Liver (tissue), 8 donors: ENCODE measurements at regions not wholly inside any gene's neighbourhood (a gene's known extent, or its start where the extent isn't known, plus 50 kb on each side); places are given as distances from the start of the nearest gene placed in this dataset.

Experiments
- DNase-seq: peaks from one replicate; pipeline ENCODE4 v3.0.0-alpha.2; 2017; ENCODE audit warnings: low spot score
- H3K27ac ChIP-seq, 2 donors: one replicate each; pipeline ENCODE4 v1.7.0; 2013; ENCODE audit warnings: inconsistent platforms in 2 of 2, low read length in 2 of 2, control low read depth in 1 of 2, low read depth in 1 of 2, mild to moderate bottlenecking in 1 of 2
- H3K27me3 ChIP-seq, 4 donors: one replicate each; pipeline versions ENCODE4 v1.6.1 to v1.7.0; 2013; ENCODE audit warnings: low read length in 3 of 4, inconsistent platforms in 1 of 4, mild to moderate bottlenecking in 1 of 4, moderate library complexity in 1 of 4; ENCODE audit not compliant: control insufficient read depth in 4 of 4, insufficient read depth in 4 of 4
- H3K36me3 ChIP-seq, 4 donors: one replicate each; pipeline versions ENCODE4 v1.6.1 to v1.7.0; 2013; ENCODE audit warnings: low read length in 3 of 4, mild to moderate bottlenecking in 3 of 4, low read depth in 1 of 4, moderate library complexity in 1 of 4; ENCODE audit not compliant: control insufficient read depth in 4 of 4, insufficient read depth in 3 of 4
- H3K4me1 ChIP-seq, 4 donors: one replicate each; pipeline versions ENCODE4 v1.6.1 to v1.7.0; 2013; ENCODE audit warnings: low read length in 3 of 4, mild to moderate bottlenecking in 3 of 4, moderate library complexity in 1 of 4; ENCODE audit not compliant: control insufficient read depth in 4 of 4, insufficient read depth in 4 of 4
- H3K4me3 ChIP-seq, 3 donors: one replicate each; pipeline versions ENCODE4 v1.6.1 to v1.7.0; 2013; ENCODE audit warnings: low read length in 3 of 3, control low read depth in 1 of 3, low read depth in 1 of 3, mild to moderate bottlenecking in 1 of 3
- H3K9ac ChIP-seq, 2 donors: one replicate each; pipeline ENCODE4 v1.7.0; 2013; ENCODE audit warnings: low read length in 2 of 2, mild to moderate bottlenecking in 2 of 2, moderate library complexity in 2 of 2, control low read depth in 1 of 2, low read depth in 1 of 2
- H3K9me3 ChIP-seq, 4 donors: one replicate each; pipeline versions ENCODE4 v1.6.1 to v1.7.0; 2013; ENCODE audit warnings: low read length in 3 of 4; ENCODE audit not compliant: control insufficient read depth in 4 of 4
- EGR1 ChIP-seq, 2 donors: IDR thresholded peaks; 2 replicates each; pipeline ENCODE4 v1.6.1; 2016 to 2018; ENCODE audit warnings: antibody characterized with exemption in 2 of 2, low read depth in 2 of 2
- FOXA1 ChIP-seq: IDR thresholded peaks from 2 replicates; pipeline ENCODE4 v1.6.1; 2016; ENCODE audit warnings: antibody characterized with exemption
- FOXA2 ChIP-seq: IDR thresholded peaks from 2 replicates; pipeline ENCODE4 v1.6.1; 2016; ENCODE audit warnings: antibody characterized with exemption
- GABPA ChIP-seq, 2 donors: IDR thresholded peaks in 1 of 2; conservative IDR thresholded peaks in 1 of 2; 2 replicates each; pipeline ENCODE4 v1.6.1; 2016; ENCODE audit warnings: antibody characterized with exemption in 2 of 2, mild to moderate bottlenecking in 1 of 2, moderate library complexity in 1 of 2
- HNF4G ChIP-seq: IDR thresholded peaks from 2 replicates; pipeline ENCODE4 v1.6.1; 2016; ENCODE audit warnings: antibody characterized with exemption
- JUND ChIP-seq, 2 donors: IDR thresholded peaks; 2 replicates each; pipeline ENCODE4 v1.6.1; 2016; ENCODE audit warnings: antibody characterized with exemption in 2 of 2
- NR2F2 ChIP-seq: IDR thresholded peaks from 2 replicates; pipeline ENCODE4 v1.6.1; 2016; ENCODE audit warnings: antibody characterized with exemption
- RAD21 ChIP-seq, 2 donors: IDR thresholded peaks; 2 replicates each; pipeline ENCODE4 v1.6.1; 2016; ENCODE audit warnings: antibody characterized with exemption in 2 of 2, mild to moderate bottlenecking in 2 of 2
- RXRA ChIP-seq, 2 donors: IDR thresholded peaks; 2 replicates each; pipeline ENCODE4 v1.6.1; 2017 to 2018; ENCODE audit warnings: antibody characterized with exemption in 2 of 2, mild to moderate bottlenecking in 1 of 2
- SP1 ChIP-seq: IDR thresholded peaks from 2 replicates; pipeline ENCODE4 v1.6.1; 2018; ENCODE audit warnings: antibody characterized with exemption, mild to moderate bottlenecking
- TAF1 ChIP-seq: conservative IDR thresholded peaks from 2 replicates; pipeline ENCODE4 v1.6.1; 2016; ENCODE audit warnings: antibody characterized with exemption, mild to moderate bottlenecking
- YY1 ChIP-seq: IDR thresholded peaks from 2 replicates; pipeline ENCODE4 v1.6.1; 2016; ENCODE audit warnings: antibody characterized with exemption, mild to moderate bottlenecking
- whole genome bisulfite sequencing: extraction: QIAGEN DNeasy Blood & Tissue Kit; methylation state at CpG from one replicate; pipeline ENCODE4 v1.1.7; 2013; 5-methylcytosine and 5-hydroxymethylcytosine counted together
- TF ChIP-seq, protein P1 (sequence below): IDR thresholded peaks from 2 replicates; pipeline ENCODE4 v1.6.1; 2016; ENCODE audit warnings: antibody characterized with exemption
- TF ChIP-seq, protein P2 (sequence below): IDR thresholded peaks from 2 replicates; pipeline ENCODE4 v1.6.1; 2016; ENCODE audit warnings: antibody characterized with exemption
- TF ChIP-seq, protein P3 (sequence below): IDR thresholded peaks from 2 replicates; pipeline ENCODE4 v1.6.1; 2016; ENCODE audit warnings: antibody characterized with exemption
- TF ChIP-seq, protein P4 (sequence below): fragments of 150-350 bp; IDR thresholded peaks from 2 replicates; pipeline ENCODE4 v1.5.1; 2017; ENCODE audit warnings: improper control_type of control experiment, low read depth, low read length; ENCODE audit not compliant: missing input control
- TF ChIP-seq, protein P5 (sequence below): IDR thresholded peaks from 2 replicates; pipeline ENCODE4 v1.6.1; 2016; ENCODE audit warnings: antibody characterized with exemption, mild to moderate bottlenecking
- donor health status: healthy.
- donor health status: healthy.
- donor health status: healthy.
- donor health status: healthy.
- donor health status: healthy.

DNA sequence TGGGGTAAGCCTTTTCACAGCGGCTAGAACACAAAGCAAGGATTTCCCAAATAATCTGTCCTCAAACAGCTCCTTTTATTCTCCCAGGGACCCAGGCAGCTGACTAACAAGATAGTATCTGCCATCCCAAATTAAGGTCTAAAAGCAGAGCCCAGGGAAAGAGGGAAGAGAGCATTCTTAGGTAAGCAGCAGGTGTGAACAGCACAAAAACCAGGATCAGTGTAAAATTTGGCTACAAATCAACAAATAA, 79.9 kb downstream of the RBMXL2 start:
- WGBS, result 82% methylated on average over 1 of the region's 1 CpG
- Histone ChIP-seq H3K27me3 (peaks cover 0 to 4% (median 0%) of the 10 kb centered on the region in 4 donors), H3K36me3 (no peaks in the 10 kb centered on the region), H3K9me3 (no peaks in the 10 kb centered on the region), H3K4me1 (peaks cover 0 to 1% (median 0%) of the 10 kb centered on the region in 4 donors), H3K27ac (no peak overlapping the region), H3K9ac (no peak overlapping the region), H3K4me3 (no peak overlapping the region)
- no peak for TF ChIP-seq SP1
- TF ChIP-seq RXRA (IDR thresholded peaks at IDR 0.05), result no peak
- TF ChIP-seq, protein P1, sequence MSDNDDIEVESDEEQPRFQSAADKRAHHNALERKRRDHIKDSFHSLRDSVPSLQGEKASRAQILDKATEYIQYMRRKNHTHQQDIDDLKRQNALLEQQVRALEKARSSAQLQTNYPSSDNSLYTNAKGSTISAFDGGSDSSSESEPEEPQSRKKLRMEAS, result no peak
- TF ChIP-seq FOXA1, result no peak
- no peak for TF ChIP-seq JUND (IDR thresholded peaks at IDR 0.05)
- no peak for TF ChIP-seq EGR1 (IDR thresholded peaks at IDR 0.05; ENCODE audit: low read depth in 2 of 2)
- TF ChIP-seq, protein P2, sequence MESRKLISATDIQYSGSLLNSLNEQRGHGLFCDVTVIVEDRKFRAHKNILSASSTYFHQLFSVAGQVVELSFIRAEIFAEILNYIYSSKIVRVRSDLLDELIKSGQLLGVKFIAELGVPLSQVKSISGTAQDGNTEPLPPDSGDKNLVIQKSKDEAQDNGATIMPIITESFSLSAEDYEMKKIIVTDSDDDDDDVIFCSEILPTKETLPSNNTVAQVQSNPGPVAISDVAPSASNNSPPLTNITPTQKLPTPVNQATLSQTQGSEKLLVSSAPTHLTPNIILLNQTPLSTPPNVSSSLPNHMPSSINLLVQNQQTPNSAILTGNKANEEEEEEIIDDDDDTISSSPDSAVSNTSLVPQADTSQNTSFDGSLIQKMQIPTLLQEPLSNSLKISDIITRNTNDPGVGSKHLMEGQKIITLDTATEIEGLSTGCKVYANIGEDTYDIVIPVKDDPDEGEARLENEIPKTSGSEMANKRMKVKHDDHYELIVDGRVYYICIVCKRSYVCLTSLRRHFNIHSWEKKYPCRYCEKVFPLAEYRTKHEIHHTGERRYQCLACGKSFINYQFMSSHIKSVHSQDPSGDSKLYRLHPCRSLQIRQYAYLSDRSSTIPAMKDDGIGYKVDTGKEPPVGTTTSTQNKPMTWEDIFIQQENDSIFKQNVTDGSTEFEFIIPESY, result no peak
- no peak for TF ChIP-seq FOXA2
- no peak for DNase-seq

DNA sequence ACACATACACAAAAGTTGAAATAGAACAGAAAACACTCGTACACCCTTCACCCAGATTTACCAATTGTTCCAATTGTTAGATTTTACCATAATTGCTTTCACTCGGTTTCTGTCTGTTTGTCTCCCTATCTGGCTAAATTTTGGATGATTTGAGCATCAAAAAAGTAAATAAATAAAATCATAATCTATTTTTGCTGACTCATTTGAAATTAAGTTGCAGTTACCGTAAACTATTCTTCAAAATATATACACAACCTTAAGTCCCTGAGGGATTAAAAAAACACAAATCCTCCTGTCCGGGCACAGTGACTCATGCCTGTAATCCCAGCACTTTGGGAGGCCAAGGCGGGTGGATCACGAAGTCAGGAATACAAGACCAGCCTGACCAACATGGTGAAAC, 81.3 kb upstream of the SYT9 start:
- Histone ChIP-seq H3K9me3 (no peaks in the 10 kb centered on the region), H3K36me3 (no peaks in the 10 kb centered on the region), H3K9ac (no peak overlapping the region), H3K27ac (no peak overlapping the region), H3K4me1 (peaks cover 0 to 1% (median 0%) of the 10 kb centered on the region in 4 donors), H3K4me3 (no peak overlapping the region), H3K27me3 (peaks cover 0 to 4% (median 0%) of the 10 kb centered on the region in 4 donors)
- DNase-seq, result no peak
- TF ChIP-seq, protein P1, result no peak
- TF ChIP-seq NR2F2, result no peak
- no peak for TF ChIP-seq SP1
- no peak for TF ChIP-seq RAD21 (IDR thresholded peaks at IDR 0.05)
- no peak for TF ChIP-seq EGR1 (IDR thresholded peaks at IDR 0.05; ENCODE audit: low read depth in 2 of 2)
- no peak for TF ChIP-seq GABPA (IDR thresholded peaks at IDR 0.05 in 1 of 2, conservative IDR thresholded peaks at IDR 0.05 in 1 of 2)
- TF ChIP-seq, protein P3, sequence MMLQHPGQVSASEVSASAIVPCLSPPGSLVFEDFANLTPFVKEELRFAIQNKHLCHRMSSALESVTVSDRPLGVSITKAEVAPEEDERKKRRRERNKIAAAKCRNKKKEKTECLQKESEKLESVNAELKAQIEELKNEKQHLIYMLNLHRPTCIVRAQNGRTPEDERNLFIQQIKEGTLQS, result no peak
- TF ChIP-seq TAF1, result no peak
- no peak for TF ChIP-seq FOXA2
- TF ChIP-seq, protein P2, result no peak
- no peak for TF ChIP-seq HNF4G
- TF ChIP-seq, protein P4, sequence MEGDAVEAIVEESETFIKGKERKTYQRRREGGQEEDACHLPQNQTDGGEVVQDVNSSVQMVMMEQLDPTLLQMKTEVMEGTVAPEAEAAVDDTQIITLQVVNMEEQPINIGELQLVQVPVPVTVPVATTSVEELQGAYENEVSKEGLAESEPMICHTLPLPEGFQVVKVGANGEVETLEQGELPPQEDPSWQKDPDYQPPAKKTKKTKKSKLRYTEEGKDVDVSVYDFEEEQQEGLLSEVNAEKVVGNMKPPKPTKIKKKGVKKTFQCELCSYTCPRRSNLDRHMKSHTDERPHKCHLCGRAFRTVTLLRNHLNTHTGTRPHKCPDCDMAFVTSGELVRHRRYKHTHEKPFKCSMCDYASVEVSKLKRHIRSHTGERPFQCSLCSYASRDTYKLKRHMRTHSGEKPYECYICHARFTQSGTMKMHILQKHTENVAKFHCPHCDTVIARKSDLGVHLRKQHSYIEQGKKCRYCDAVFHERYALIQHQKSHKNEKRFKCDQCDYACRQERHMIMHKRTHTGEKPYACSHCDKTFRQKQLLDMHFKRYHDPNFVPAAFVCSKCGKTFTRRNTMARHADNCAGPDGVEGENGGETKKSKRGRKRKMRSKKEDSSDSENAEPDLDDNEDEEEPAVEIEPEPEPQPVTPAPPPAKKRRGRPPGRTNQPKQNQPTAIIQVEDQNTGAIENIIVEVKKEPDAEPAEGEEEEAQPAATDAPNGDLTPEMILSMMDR, result no peak
- TF ChIP-seq, protein P5, sequence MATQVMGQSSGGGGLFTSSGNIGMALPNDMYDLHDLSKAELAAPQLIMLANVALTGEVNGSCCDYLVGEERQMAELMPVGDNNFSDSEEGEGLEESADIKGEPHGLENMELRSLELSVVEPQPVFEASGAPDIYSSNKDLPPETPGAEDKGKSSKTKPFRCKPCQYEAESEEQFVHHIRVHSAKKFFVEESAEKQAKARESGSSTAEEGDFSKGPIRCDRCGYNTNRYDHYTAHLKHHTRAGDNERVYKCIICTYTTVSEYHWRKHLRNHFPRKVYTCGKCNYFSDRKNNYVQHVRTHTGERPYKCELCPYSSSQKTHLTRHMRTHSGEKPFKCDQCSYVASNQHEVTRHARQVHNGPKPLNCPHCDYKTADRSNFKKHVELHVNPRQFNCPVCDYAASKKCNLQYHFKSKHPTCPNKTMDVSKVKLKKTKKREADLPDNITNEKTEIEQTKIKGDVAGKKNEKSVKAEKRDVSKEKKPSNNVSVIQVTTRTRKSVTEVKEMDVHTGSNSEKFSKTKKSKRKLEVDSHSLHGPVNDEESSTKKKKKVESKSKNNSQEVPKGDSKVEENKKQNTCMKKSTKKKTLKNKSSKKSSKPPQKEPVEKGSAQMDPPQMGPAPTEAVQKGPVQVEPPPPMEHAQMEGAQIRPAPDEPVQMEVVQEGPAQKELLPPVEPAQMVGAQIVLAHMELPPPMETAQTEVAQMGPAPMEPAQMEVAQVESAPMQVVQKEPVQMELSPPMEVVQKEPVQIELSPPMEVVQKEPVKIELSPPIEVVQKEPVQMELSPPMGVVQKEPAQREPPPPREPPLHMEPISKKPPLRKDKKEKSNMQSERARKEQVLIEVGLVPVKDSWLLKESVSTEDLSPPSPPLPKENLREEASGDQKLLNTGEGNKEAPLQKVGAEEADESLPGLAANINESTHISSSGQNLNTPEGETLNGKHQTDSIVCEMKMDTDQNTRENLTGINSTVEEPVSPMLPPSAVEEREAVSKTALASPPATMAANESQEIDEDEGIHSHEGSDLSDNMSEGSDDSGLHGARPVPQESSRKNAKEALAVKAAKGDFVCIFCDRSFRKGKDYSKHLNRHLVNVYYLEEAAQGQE, result no peak
- no peak for TF ChIP-seq YY1
- no peak for TF ChIP-seq FOXA1
- no peak for TF ChIP-seq JUND (IDR thresholded peaks at IDR 0.05)
- 79% methylated on average over 6 of the region's 6 CpGs for WGBS
